RWPE2 (cell line): ENCODE measurements at regions not wholly inside any gene's neighbourhood (a gene's known extent, or its start where the extent isn't known, plus 50 kb on each side); places are given as distances from the start of the nearest gene placed in this dataset.

Experiments
- ATAC-seq: fragments of 200-7000 bp; cut with Tn5 transposase; 3 replicates; pipeline ENCODE4 v1.9.1; 2021; ENCODE audit warnings: low read depth
- DNase-seq: peaks from one replicate; pipeline ENCODE4 v3.0.0-alpha.2; 2020; ENCODE audit warnings: low spot score
- H3K27ac ChIP-seq: fragments of 450-650 bp; 2 replicates; pipeline ENCODE4 v1.5.1; 2017; ENCODE audit warnings: mild to moderate bottlenecking; ENCODE audit not compliant: poor library complexity, severe bottlenecking
- H3K27me3 ChIP-seq: fragments of 250-450 bp; sonication (Bioruptor Pico); 2 replicates; pipeline ENCODE4 v1.5.1; 2021; ENCODE audit warnings: mild to moderate bottlenecking, moderate library complexity; ENCODE audit not compliant: insufficient read depth, poor library complexity, severe bottlenecking
- H3K36me3 ChIP-seq: fragments of 250-450 bp; sonication (Bioruptor Pico); 2 replicates; pipeline ENCODE4 v1.5.1; 2020; ENCODE audit warnings: low read depth, mild to moderate bottlenecking, moderate library complexity
- H3K4me1 ChIP-seq: fragments of 250-450 bp; sonication (Bioruptor Pico); 2 replicates; pipeline ENCODE4 v1.5.1; 2021; ENCODE audit warnings: mild to moderate bottlenecking, moderate library complexity; ENCODE audit not compliant: insufficient read depth, poor library complexity, severe bottlenecking
- H3K4me3 ChIP-seq: fragments of 250-450 bp; sonication (Bioruptor Pico); 2 replicates; pipeline ENCODE4 v1.5.1; 2021; ENCODE audit warnings: mild to moderate bottlenecking, moderate library complexity; ENCODE audit not compliant: severe bottlenecking
- H3K9me3 ChIP-seq: fragments of 250-450 bp; sonication (Bioruptor Pico); 2 replicates; pipeline ENCODE4 v1.5.1; 2021; ENCODE audit warnings: mild to moderate bottlenecking, moderate library complexity; ENCODE audit not compliant: severe bottlenecking
- CTCF ChIP-seq: fragments of 450-650 bp; IDR thresholded peaks from one replicate; pipeline ENCODE4 v1.5.1; 2017; ENCODE audit warnings: mild to moderate bottlenecking, moderate library complexity; ENCODE audit not compliant: poor library complexity, severe bottlenecking

DNA sequence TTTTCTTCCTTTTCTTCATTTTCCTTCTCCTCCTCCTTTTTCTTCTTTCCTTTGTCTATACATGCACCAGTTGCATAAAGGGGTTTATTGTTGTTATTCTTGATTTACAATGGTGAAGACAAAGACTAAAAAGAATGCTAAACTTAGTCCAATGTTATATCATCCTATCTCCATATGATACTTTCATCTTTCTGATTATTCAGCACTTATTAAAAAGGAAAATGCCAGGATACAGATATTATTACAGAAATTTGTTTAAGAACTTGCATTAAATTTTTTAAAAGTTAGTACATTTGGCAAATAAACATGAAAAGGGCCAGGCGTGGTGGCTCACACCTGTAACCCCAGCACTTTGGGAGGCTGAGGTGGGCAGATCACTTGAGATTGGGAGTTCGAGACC lies 1074.9 kb downstream of the EFNA5 start:
- Histone ChIP-seq H3K27me3 (no peaks in the 10 kb centered on the region), H3K4me3 (no peak overlapping the region), H3K36me3 (no peaks in the 10 kb centered on the region), H3K9me3 (no peaks in the 10 kb centered on the region), H3K27ac (no peak overlapping the region), H3K4me1 (no peaks in the 10 kb centered on the region)
- ATAC-seq: no peak
- TF ChIP-seq CTCF: no peak
- no peak for DNase-seq

DNA sequence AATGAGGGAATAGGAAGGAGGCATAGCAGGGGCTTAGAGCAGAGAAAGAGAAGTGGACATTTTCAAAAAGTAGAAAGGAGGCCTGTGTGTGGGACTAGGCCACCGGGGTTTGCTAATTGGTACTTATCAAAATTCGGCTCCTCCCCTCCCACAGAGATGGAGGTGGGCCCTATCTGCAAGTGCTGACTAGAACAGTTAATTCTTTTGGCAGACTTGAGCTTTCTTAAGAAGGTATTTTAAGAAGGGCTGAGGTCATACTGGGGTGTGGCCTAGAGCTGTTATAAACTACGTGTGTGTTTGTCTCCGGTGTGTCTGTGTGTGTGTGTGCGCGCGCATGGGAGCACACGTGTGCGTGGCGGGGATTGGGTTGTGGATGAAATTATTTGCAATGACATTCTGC lies 1086.5 kb downstream of the EFNA5 start:
- H3K27ac ChIP-seq: no peak overlapping the region
- DNase-seq: no peak
- H3K27me3 ChIP-seq: no peaks in the 10 kb centered on the region
- no peak for TF ChIP-seq CTCF
- H3K4me1 ChIP-seq: no peaks in the 10 kb centered on the region
- no peak overlapping the region for H3K4me3 ChIP-seq
- no peaks in the 10 kb centered on the region for H3K36me3 ChIP-seq
- H3K9me3 ChIP-seq: no peaks in the 10 kb centered on the region
- no peak; the same call in 2 of the 3 replicates for ATAC-seq

DNA sequence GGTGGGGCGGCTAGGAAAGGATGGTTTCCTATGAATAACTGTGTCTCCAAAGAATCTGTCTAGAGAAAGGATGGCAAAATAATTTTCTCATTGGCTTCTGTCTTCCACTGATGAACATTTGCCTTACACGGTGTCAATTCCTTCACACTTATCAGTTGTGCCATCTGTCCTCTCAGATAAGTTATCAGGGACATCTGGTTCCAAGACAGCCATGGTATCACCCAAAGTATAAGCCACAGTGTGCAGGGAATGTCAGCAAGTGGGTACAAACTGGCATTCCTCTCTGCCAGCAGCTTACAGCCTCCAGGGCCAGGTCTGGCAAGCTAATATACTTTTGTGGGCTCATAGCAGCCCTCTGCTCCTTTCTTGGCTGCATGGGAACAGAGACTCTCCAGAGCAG lies 1092.0 kb downstream of the EFNA5 start:
- DNase-seq: no peak
- H3K4me1 ChIP-seq: no peaks in the 10 kb centered on the region
- no peak for TF ChIP-seq CTCF
- no peak overlapping the region for H3K4me3 ChIP-seq
- ATAC-seq: no peak
- H3K36me3 ChIP-seq: no peaks in the 10 kb centered on the region
- H3K27me3 ChIP-seq: no peaks in the 10 kb centered on the region
- no peaks in the 10 kb centered on the region for H3K9me3 ChIP-seq
- no peak overlapping the region for H3K27ac ChIP-seq

- no peak overlapping the region for H3K4me3 ChIP-seq
- H3K9me3 ChIP-seq: no peaks in the 10 kb centered on the region
- no peaks in the 10 kb centered on the region for H3K4me1 ChIP-seq
- no peak overlapping the region for H3K27ac ChIP-seq
- no peak for DNase-seq
- H3K27me3 ChIP-seq: peaks cover 2% of the 10 kb centered on the region
- no peak for ATAC-seq
- no peaks in the 10 kb centered on the region for H3K36me3 ChIP-seq
- no peak for TF ChIP-seq CTCF
Observed at GRCh38 chr5:106574820-106575219, 1095.9 kb downstream of the EFNA5 start.

DNA sequence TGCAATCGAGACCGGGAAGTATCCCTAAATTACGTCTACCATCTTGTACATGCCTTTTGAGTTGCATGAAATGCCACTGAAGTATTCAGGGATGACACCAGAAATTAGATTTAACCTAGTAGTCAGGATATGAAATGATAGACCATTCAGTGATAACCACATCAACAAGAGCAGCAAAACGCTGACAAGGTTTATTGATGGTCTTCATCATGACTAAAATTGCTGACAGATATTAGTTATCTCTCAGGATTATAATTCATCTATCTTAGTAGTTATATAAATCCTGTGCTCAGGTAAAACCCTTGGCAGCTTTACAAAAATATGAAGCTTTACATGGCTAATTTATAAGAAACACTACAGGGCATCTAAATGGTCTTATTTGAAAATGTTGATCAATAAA lies 1104.7 kb downstream of the EFNA5 start:
- H3K9me3 ChIP-seq: no peaks in the 10 kb centered on the region
- H3K36me3 ChIP-seq: no peaks in the 10 kb centered on the region
- no peak overlapping the region for H3K4me3 ChIP-seq
- H3K27me3 ChIP-seq: peaks cover 2% of the 10 kb centered on the region
- H3K4me1 ChIP-seq: no peaks in the 10 kb centered on the region
- DNase-seq (no peak), ATAC-seq (no peak)
- TF ChIP-seq CTCF: no peak
- no peak overlapping the region for H3K27ac ChIP-seq
